22Rv1 (cell line): ENCODE measurements at regions not wholly inside any gene's neighbourhood (a gene's known extent, or its start where the extent isn't known, plus 50 kb on each side); places are given as distances from the start of the nearest gene placed in this dataset.

Experiments used
- H3K27ac ChIP-seq: fragments of 450-650 bp; 2 replicates; pipeline ENCODE4 v1.5.1; 2017
- ZFX ChIP-seq: fragments of 450-650 bp; IDR thresholded peaks from 2 replicates; pipeline ENCODE4 v1.6.1; 2017; ENCODE audit warnings: antibody characterized with exemption, borderline replicate concordance
- TF ChIP-seq, protein P1 (sequence below): fragments of 450-650 bp; IDR thresholded peaks from 2 replicates; pipeline ENCODE4 v1.5.1; 2017; ENCODE audit warnings: mild to moderate bottlenecking

DNA sequence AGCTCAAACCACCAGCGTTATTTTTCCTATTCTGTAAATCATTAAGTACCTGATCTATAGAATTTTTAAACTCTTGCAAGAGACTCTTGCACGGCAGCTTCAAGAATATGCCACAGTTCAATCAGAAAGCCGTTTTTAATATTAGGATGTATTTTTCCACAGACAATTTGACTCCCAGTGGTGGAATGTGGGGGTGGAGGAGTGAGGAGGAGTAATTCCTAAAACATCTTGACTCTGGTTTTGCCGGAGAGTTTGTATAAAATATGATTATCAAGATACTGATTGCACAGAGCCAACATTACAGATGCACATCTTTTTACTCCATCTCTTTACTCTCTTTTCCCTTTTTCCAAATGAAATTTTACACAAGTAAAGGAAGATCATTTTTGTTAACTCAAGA lies 288.3 kb downstream of the ENC1 start:
- no peak overlapping the region for H3K27ac ChIP-seq
- no peak for TF ChIP-seq ZFX
- TF ChIP-seq, protein P1, sequence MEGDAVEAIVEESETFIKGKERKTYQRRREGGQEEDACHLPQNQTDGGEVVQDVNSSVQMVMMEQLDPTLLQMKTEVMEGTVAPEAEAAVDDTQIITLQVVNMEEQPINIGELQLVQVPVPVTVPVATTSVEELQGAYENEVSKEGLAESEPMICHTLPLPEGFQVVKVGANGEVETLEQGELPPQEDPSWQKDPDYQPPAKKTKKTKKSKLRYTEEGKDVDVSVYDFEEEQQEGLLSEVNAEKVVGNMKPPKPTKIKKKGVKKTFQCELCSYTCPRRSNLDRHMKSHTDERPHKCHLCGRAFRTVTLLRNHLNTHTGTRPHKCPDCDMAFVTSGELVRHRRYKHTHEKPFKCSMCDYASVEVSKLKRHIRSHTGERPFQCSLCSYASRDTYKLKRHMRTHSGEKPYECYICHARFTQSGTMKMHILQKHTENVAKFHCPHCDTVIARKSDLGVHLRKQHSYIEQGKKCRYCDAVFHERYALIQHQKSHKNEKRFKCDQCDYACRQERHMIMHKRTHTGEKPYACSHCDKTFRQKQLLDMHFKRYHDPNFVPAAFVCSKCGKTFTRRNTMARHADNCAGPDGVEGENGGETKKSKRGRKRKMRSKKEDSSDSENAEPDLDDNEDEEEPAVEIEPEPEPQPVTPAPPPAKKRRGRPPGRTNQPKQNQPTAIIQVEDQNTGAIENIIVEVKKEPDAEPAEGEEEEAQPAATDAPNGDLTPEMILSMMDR, result no peak

DNA sequence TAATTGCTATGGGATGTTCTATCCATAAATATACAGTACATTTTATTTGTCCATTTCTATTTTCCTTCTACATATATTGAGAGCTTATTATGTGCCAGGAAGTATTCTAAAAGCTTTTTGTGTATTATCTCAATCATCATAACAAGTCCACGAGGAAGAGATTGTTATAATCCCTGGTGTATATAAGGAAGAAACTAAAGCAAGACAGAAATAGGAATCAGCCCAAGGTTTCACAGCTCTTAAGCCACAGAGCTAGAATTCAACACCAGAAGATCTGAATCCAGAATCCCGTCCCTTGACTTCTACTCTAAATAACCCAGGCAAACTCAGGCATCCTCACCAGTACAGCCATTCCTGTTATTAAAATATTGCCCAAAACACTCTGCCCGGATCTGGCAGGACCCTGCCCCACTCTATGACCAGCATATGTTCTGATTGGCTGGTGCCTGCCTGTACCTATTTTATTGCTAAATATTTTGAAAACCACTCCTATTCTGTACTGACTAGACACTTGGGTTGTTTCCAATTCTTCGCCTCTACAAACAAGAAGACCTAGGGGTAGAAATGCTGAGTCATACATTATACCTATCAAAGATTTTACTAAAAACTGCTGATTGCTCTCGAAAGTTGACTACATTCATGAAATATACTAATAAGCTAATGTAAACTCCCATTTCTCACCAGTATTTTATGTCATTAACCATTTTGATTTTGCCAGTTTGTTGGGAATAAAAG lies 297.4 kb downstream of the ENC1 start:
- no peak for TF ChIP-seq ZFX
- TF ChIP-seq, protein P1, result no peak
- no peak overlapping the region for H3K27ac ChIP-seq

DNA sequence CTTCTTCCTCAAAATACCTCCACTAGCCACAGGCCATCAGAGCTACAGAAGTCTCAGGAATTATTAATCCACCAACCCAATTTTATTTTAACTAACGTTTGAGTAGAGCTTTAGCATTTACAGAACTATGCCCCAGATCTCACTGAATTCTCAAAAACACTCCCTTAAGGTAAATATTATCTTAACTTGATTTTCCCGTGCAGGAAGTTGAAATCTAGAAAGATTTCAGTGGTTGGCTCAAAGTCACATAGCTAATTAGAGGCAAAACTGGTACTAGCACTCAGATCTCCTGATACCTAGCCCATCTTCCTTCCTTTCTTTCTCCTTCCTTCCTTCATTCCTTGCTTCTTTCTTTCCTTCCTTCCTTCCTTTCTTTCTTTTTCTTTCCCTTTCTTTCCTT lies 298.3 kb downstream of the ENC1 start:
- H3K27ac ChIP-seq, result no peak overlapping the region
- TF ChIP-seq, protein P1, result no peak
- no peak for TF ChIP-seq ZFX

DNA sequence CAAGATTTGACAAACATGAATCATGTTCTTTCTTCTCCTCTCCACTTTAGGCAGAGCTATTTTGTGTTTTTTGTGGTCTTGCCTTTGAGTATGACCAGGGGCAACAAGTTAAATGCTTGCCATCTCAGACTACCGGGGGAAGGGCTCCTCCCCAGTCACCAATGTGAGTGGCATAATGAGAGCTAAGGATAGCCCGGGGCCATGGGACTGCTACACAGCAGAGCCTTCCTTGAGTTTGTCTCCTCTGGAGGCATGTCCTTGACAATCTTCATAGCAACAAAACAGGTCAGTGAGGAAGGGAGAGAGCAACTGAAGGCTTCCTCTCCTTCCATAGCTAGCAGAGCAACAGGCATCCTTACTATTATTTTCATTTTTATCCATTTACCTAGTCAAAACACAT lies 299.3 kb downstream of the ENC1 start:
- no peak overlapping the region for H3K27ac ChIP-seq
- TF ChIP-seq, protein P1, result no peak
- no peak for TF ChIP-seq ZFX

DNA sequence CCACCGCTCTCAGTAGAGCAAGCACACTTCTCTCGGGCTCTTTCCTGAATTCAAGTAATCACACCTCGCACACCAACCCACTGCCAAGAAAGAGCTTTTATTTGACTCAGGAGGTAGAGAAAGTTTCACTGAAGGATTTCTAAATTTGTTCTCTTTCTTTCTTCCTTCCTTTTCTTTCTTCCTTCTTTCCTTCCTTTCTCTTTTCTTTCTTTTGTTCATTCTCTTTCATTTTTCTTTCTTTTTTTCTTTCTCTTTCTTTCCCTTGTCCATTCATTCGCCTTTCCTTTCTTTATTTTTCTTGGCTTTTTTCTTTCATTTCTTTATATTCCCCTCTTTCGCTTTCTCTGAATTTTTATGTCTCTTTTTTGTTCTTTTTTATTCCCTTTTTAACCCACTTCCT lies 300.1 kb downstream of the ENC1 start:
- H3K27ac ChIP-seq, result no peak overlapping the region
- TF ChIP-seq ZFX, result no peak
- TF ChIP-seq, protein P1, result no peak

DNA sequence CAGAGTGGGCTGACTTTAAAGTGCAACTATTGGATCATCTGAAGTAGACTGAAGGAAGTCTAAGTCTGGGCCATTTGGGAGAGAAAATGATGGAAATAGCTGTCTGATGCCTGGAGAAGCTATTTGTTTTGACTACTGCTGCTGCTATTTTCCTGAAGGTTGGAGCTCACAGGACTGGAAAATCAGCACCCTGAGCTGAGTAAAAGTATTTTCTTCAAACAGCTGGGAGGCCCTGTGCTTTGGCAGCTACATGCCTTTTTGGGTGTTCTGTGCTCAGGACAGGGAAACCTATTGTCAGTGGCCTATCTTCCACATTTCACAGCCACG lies 302.6 kb downstream of the ENC1 start:
- TF ChIP-seq ZFX, result no peak
- TF ChIP-seq, protein P1, result no peak
- no peak overlapping the region for H3K27ac ChIP-seq

DNA sequence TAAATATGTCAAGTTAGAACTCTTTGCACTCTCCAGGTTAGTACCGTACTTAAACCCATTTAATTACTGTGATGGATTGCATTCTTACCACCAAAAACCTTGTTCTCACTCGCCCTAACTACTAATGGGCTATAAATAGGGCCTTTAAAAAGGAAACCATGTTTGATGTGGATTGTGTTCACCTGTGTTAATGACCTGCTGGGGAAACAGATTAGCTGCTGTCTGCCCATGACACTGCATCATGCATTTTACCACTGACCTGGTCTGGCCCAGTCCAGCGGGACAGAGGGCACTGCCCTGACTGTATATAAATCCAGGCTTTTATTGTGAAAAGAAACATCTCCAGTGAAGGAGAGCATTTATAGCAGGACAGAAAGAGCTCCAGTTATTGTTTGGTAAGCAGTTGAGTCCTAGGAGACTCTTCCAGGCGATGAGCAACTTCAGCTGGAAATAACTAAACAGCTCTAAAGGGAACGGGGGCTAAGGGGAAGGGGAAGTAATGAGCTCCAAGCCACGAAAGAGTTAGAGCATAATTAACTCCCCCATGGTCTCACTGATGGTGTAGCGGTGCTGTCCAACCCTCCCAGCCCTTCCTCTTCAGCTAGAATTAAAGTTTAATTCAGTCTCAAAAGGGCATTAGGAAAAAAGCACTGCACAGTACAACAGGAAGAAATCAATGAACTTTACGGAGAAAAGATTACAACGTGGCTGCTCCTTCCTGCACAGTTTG lies 303.1 kb downstream of the ENC1 start:
- TF ChIP-seq, protein P1, result no peak
- no peak for TF ChIP-seq ZFX
- H3K27ac ChIP-seq, result no peak overlapping the region
